Common myeloid progenitor, CD34-positive (primary cell): ENCODE measurements at regions not wholly inside any gene's neighbourhood (a gene's known extent, or its start where the extent isn't known, plus 50 kb on each side); places are given as distances from the start of the nearest gene placed in this dataset.

Source experiments
- CTCF ChIA-PET: fragments of 350-600 bp; sonication (Branson Sonifier 250); formaldehyde crosslinking; loops from one replicate; lab custom pipeline; 2021; ENCODE audit warnings: antibody characterized with exemption; lab: Charles Lee
- POLR2A ChIA-PET: fragments of 350-600 bp; sonication (Branson Sonifier 250); formaldehyde crosslinking; loops from one replicate; lab custom pipeline; 2021; ENCODE audit warnings: antibody characterized with exemption; lab: Charles Lee
- DNase-seq, 3 donors: peaks; one replicate each; pipeline versions ENCODE4 v3.0.0 to v3.0.0-alpha.2; 2013
- H3K27ac ChIP-seq, 2 experiments: 1 replicate in 1 of 2; 2 replicates in 1 of 2; pipeline ENCODE4 v1.7.0; 2013; ENCODE audit warnings: inconsistent platforms in 2 of 2, low read length in 2 of 2, mild to moderate bottlenecking in 2 of 2, low read depth in 1 of 2, moderate library complexity in 1 of 2; ENCODE audit not compliant: severe bottlenecking in 2 of 2, insufficient read depth in 1 of 2, poor library complexity in 1 of 2
- H3K27me3 ChIP-seq, 5 experiments: replicated peaks in 2 of 5; 1 replicate in 3 of 5; 2 replicates in 2 of 5; pipeline versions ENCODE4 v1.6.1 to v1.7.0; 2013; ENCODE audit warnings: low read length in 4 of 5, mild to moderate bottlenecking in 2 of 5, moderate library complexity in 2 of 5, inconsistent platforms in 1 of 5; ENCODE audit not compliant: insufficient read depth in 5 of 5, control insufficient read depth in 4 of 5
- H3K36me3 ChIP-seq, 4 experiments: 1 replicate in 2 of 4; 2 replicates in 2 of 4; pipeline versions ENCODE4 v1.6.1 to v1.7.0; 2013; ENCODE audit warnings: low read length in 3 of 4, control low read depth in 1 of 4, mild to moderate bottlenecking in 1 of 4; ENCODE audit not compliant: control insufficient read depth in 4 of 4, insufficient read depth in 4 of 4
- H3K4me1 ChIP-seq, 4 experiments: 1 replicate in 3 of 4; 2 replicates in 1 of 4; pipeline versions ENCODE4 v1.6.1 to v1.7.1; 2013; ENCODE audit warnings: low read length in 3 of 4, mild to moderate bottlenecking in 3 of 4, control low read depth in 1 of 4, inconsistent platforms in 1 of 4, moderate library complexity in 1 of 4; ENCODE audit not compliant: control insufficient read depth in 4 of 4, insufficient read depth in 4 of 4; ENCODE audit errors: control extremely low read depth in 1 of 4
- H3K4me3 ChIP-seq, 7 experiments: 1 replicate in 4 of 7; 2 replicates in 3 of 7; pipeline versions ENCODE4 v1.5.1 to v1.7.0; 2013; ENCODE audit warnings: mild to moderate bottlenecking in 7 of 7, low read length in 6 of 7, moderate library complexity in 6 of 7, inconsistent platforms in 2 of 7, low read depth in 2 of 7, control low read depth in 1 of 7; ENCODE audit not compliant: insufficient read depth in 4 of 7, control insufficient read depth in 1 of 7; ENCODE audit errors: extremely low read depth in 1 of 7
- H3K9me3 ChIP-seq, 5 experiments: 1 replicate in 4 of 5; 2 replicates in 1 of 5; pipeline versions ENCODE4 v1.6.1 to v1.7.1; 2013; ENCODE audit warnings: low read length in 4 of 5, mild to moderate bottlenecking in 2 of 5, inconsistent platforms in 1 of 5, low read depth in 1 of 5, moderate library complexity in 1 of 5; ENCODE audit not compliant: control insufficient read depth in 4 of 5, insufficient read depth in 2 of 5; ENCODE audit errors: control extremely low read depth in 1 of 5
- WGBS: methylation state at CpG from one replicate; pipeline ENCODE4 v1.1.5; 2013; ENCODE audit not compliant: insufficient coverage; 5-methylcytosine and 5-hydroxymethylcytosine counted together

- Histone ChIP-seq H3K36me3 (no peaks in the 10 kb centered on the region), H3K4me1 (peaks cover 0 to 7% (median 1%) of the 10 kb centered on the region in 4 experiments), H3K4me3 (no peak overlapping the region), H3K27ac (no peak overlapping the region), H3K9me3 (no peaks in the 10 kb centered on the region), H3K27me3 (no peaks in the 10 kb centered on the region)
- ChIA-PET POLR2A (no interaction called here), CTCF (interaction anchor here (1.1 to 4.3 kb wide), 3 partner anchors 152 to 199 kb away, joined by 4 to 21 read pairs (median 4); no protein-coding TSS in a partner anchor)
- WGBS, result 100% methylated on average over 2 of the region's 2 CpGs
- no peak for DNase-seq
Measured at GRCh38 chr1:67566803-67567377, 118.1 kb upstream of the GADD45A start.

- WGBS, result 100% methylated on average over 7 of the region's 8 CpGs
- no peak overlapping the region for H3K4me3 ChIP-seq
- ChIA-PET POLR2A (interaction anchor here (0.5 to 0.6 kb wide), 2 partner anchors 19 to 129 kb away, joined by 4 to 5 read pairs; no protein-coding TSS in a partner anchor), CTCF (interaction anchor here (1.0 to 6.5 kb wide), 9 partner anchors 9 to 194 kb away, joined by 3 to 43 read pairs (median 9); no protein-coding TSS in a partner anchor)
- no peak for DNase-seq
- no peaks in the 10 kb centered on the region for H3K27me3 ChIP-seq
- H3K27ac ChIP-seq, result no peak overlapping the region
- no peaks in the 10 kb centered on the region for H3K9me3 ChIP-seq
- H3K36me3 ChIP-seq, result no peaks in the 10 kb centered on the region
- no peaks in the 10 kb centered on the region for H3K4me1 ChIP-seq
Measured at GRCh38 chr1:67570486-67571143, 114.4 kb upstream of the GADD45A start.

DNA sequence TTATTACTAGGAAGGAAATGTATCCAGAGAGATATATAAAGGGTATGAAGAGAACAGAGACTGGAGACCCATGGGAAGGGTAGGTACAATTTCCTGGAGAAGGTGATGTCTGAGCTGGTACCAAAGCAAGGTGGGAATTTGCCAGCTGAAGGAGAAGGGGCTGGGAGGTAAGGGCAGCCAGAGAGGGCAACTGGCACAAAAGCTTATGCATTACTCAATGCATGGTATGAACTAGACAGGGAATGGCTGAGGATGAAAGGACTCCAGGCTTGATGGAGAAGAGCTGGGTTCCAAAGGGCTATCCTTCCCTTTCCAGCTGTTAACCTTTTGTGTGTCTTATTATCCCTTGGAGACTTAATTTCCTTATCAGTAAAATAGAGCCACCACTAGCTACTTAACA, 113.6 kb upstream of the GADD45A start:
- POLR2A ChIA-PET, result no interaction called here
- no peak overlapping the region for H3K27ac ChIP-seq
- CTCF ChIA-PET, result interaction anchor here (1.0 to 6.5 kb wide), 8 partner anchors 10 to 194 kb away, joined by 3 to 43 read pairs (median 8); no protein-coding TSS in a partner anchor

DNA sequence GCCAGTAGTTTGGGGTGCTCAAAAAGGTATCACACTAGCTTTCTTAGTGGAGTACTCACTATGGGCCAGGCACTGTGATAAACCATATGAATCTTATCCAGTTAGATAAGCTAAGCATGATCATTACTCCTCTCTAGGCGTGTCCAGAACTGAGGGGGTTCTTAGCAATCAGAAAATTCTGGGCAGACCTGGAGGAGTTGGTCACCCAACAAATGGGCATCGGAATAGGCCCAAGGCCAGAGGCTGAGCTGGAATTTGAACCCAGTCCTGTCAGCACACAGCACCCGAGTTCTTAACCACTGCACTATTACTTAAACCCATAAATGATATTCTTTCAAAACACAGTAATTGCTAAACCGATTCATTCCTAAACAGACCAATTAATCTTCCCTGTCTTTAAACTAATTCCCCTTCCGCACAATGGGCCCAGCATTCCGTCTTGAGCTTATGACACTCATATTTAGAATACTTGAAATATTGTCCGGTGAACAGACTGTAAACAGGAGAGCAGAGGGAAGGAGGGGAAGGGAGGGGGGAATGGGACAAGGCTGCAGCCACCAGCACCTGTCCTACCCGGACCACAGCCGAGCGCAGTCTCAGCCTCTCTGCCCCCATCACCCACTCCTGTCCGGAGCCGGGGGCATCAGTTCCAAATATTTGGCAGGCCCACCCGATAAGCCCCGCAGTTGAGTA, 113.0 kb upstream of the GADD45A start:
- H3K4me1 ChIP-seq, result no peaks in the 10 kb centered on the region
- ChIA-PET POLR2A (no interaction called here), CTCF (interaction anchor here (1.0 to 6.5 kb wide), 9 partner anchors 10 to 193 kb away, joined by 3 to 43 read pairs (median 8); no protein-coding TSS in a partner anchor)
- H3K9me3 ChIP-seq, result no peaks in the 10 kb centered on the region
- H3K36me3 ChIP-seq, result no peaks in the 10 kb centered on the region
- no peaks in the 10 kb centered on the region for H3K27me3 ChIP-seq
- no peak for DNase-seq
- no peak overlapping the region for H3K4me3 ChIP-seq
- 97% methylated on average over 6 of the region's 14 CpGs for WGBS
- no peak overlapping the region for H3K27ac ChIP-seq

More for the DNA sequence above, 113.6 kb upstream of the GADD45A start:
- Histone ChIP-seq H3K27me3 (no peaks in the 10 kb centered on the region), H3K9me3 (no peaks in the 10 kb centered on the region), H3K4me3 (no peak overlapping the region), H3K4me1 (no peaks in the 10 kb centered on the region), H3K36me3 (no peaks in the 10 kb centered on the region)
- no peak for DNase-seq

DNA sequence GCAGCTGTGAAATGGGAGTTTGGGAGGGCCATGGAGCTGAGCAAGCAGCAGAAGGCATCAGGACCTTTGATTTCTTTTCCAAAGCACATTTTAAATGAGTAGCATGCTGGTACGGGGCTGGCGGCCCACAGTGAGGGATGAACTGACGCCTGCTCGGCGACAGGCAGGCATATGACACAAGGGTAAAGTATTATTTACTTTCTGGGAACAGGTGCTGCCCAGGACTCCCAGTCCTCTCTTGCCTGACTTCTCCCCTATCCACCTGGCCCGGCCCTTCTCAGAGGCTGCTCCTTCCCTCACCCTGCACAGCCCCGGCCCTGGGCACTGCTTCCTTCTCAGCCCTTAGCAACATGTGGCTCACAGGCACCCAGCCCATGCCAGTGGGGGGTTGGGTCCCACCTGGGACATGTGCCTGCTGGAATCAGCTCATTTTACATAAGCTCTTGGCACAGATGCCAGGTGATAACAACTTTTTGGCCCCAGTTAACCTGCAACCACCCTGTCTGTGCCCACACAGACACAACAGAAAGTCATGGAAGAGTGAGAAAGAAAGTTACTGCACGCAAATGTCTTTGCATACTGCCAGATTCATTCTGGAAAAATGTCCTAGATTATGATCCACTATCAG, 112.3 kb upstream of the GADD45A start:
- no peak overlapping the region for H3K4me3 ChIP-seq
- ChIA-PET CTCF (interaction anchor here (1.1 to 6.5 kb wide), 5 partner anchors 10 to 188 kb away, joined by 3 to 43 read pairs (median 6); no protein-coding TSS in a partner anchor), POLR2A (no interaction called here)
- WGBS, result 86% methylated on average over 7 of the region's 8 CpGs
- no peaks in the 10 kb centered on the region for H3K9me3 ChIP-seq
- no peaks in the 10 kb centered on the region for H3K4me1 ChIP-seq
- no peaks in the 10 kb centered on the region for H3K27me3 ChIP-seq
- no peak overlapping the region for H3K27ac ChIP-seq
- no peak for DNase-seq
- no peaks in the 10 kb centered on the region for H3K36me3 ChIP-seq

GRCh38 chr1:67573311-67573872, 111.6 kb upstream of the GADD45A start:
- 100% methylated on average over 1 of the region's 1 CpG for WGBS
- no peaks in the 10 kb centered on the region for H3K27me3 ChIP-seq
- H3K27ac ChIP-seq, result no peak overlapping the region
- no peak overlapping the region for H3K4me3 ChIP-seq
- ChIA-PET POLR2A (no interaction called here), CTCF (interaction anchor here (1.1 to 6.5 kb wide), 7 partner anchors 9 to 187 kb away, joined by 3 to 43 read pairs (median 5); no protein-coding TSS in a partner anchor)
- no peak for DNase-seq
- no peaks in the 10 kb centered on the region for H3K4me1 ChIP-seq
- no peaks in the 10 kb centered on the region for H3K9me3 ChIP-seq
- no peaks in the 10 kb centered on the region for H3K36me3 ChIP-seq
